ENCODE measurements at regions not wholly inside any gene's neighbourhood (a gene's known extent, or its start where the extent isn't known, plus 50 kb on each side); places are given as distances from the start of the nearest gene placed in this dataset.

- no peak for DNase-seq (ENCODE audit: low read depth in 1 of 2, low spot score in 1 of 2)
These were observed 215.7 kb downstream of the GAS1 start for GRCh38 chr9:86731511-86732063.

- no peak for DNase-seq (ENCODE audit: low read depth in 1 of 2, low spot score in 1 of 2)
These were observed 217.0 kb downstream of the GAS1 start for GRCh38 chr9:86730163-86730928.

GRCh38 chr9:86724529-86724928, 222.8 kb downstream of the GAS1 start:
- no peak for DNase-seq (ENCODE audit: low read depth in 1 of 2, low spot score in 1 of 2)

GRCh38 chr9:86723346-86723745, 224.0 kb downstream of the GAS1 start:
- no peak for DNase-seq (ENCODE audit: low read depth in 1 of 2, low spot score in 1 of 2)

- no peak for DNase-seq (ENCODE audit: low read depth in 1 of 2, low spot score in 1 of 2)
These were observed 224.6 kb downstream of the GAS1 start for GRCh38 chr9:86722706-86723075.

- DNase-seq (ENCODE audit: low read depth in 1 of 2, low spot score in 1 of 2), result no peak
These were observed 225.2 kb downstream of the GAS1 start for GRCh38 chr9:86721843-86722705.

GRCh38 chr9:86721226-86721781, 226.0 kb downstream of the GAS1 start:
- no peak for DNase-seq (ENCODE audit: low read depth in 1 of 2, low spot score in 1 of 2)

- no peak for DNase-seq (ENCODE audit: low read depth in 1 of 2, low spot score in 1 of 2)
These were observed 226.6 kb downstream of the GAS1 start for GRCh38 chr9:86720639-86721225.

- DNase-seq (ENCODE audit: low read depth in 1 of 2, low spot score in 1 of 2), result no peak
These were observed 228.8 kb downstream of the GAS1 start for GRCh38 chr9:86718388-86719049.

- DNase-seq (ENCODE audit: low read depth in 1 of 2, low spot score in 1 of 2), result no peak
These were observed 230.9 kb downstream of the GAS1 start for GRCh38 chr9:86716326-86716922.

GRCh38 chr9:86714999-86715398, 232.3 kb downstream of the GAS1 start:
- no peak for DNase-seq (ENCODE audit: low read depth in 1 of 2, low spot score in 1 of 2)

- no peak for DNase-seq (ENCODE audit: low read depth in 1 of 2, low spot score in 1 of 2)
These were observed 233.3 kb downstream of the GAS1 start for GRCh38 chr9:86713970-86714369.

- DNase-seq (ENCODE audit: low read depth in 1 of 2, low spot score in 1 of 2), result no peak
These were observed 233.8 kb downstream of the GAS1 start for GRCh38 chr9:86713470-86713869.

- DNase-seq (ENCODE audit: low read depth in 1 of 2, low spot score in 1 of 2), result no peak
These were observed 238.1 kb downstream of the GAS1 start for GRCh38 chr9:86708918-86709835.

GRCh38 chr9:86707932-86708510, 239.3 kb downstream of the GAS1 start:
- no peak for DNase-seq (ENCODE audit: low read depth in 1 of 2, low spot score in 1 of 2)

GRCh38 chr9:86706391-86706790, 240.9 kb downstream of the GAS1 start:
- no peak for DNase-seq (ENCODE audit: low read depth in 1 of 2, low spot score in 1 of 2)

- no peak for DNase-seq (ENCODE audit: low read depth in 1 of 2, low spot score in 1 of 2)
These were observed 241.8 kb downstream of the GAS1 start for GRCh38 chr9:86705490-86705889.

- DNase-seq (ENCODE audit: low read depth in 1 of 2, low spot score in 1 of 2), result no peak
These were observed 244.0 kb downstream of the GAS1 start for GRCh38 chr9:86703346-86703745.

GRCh38 chr9:86700629-86701028, 246.7 kb downstream of the GAS1 start:
- no peak for DNase-seq (ENCODE audit: low read depth in 1 of 2, low spot score in 1 of 2)

All from activated CD4-positive, alpha-beta T cell treated with anti-CD3 and anti-CD28 coated beads, Interleukin-2, amount 50 U/mL, for 24 hours (primary cell).